ENCODE measurements at regions not wholly inside any gene's neighbourhood (a gene's known extent, or its start where the extent isn't known, plus 50 kb on each side); places are given as distances from the start of the nearest gene placed in this dataset.
A peak's percentile ranks its signal among the peaks of the same experiment; 100 is the strongest.

DNA sequence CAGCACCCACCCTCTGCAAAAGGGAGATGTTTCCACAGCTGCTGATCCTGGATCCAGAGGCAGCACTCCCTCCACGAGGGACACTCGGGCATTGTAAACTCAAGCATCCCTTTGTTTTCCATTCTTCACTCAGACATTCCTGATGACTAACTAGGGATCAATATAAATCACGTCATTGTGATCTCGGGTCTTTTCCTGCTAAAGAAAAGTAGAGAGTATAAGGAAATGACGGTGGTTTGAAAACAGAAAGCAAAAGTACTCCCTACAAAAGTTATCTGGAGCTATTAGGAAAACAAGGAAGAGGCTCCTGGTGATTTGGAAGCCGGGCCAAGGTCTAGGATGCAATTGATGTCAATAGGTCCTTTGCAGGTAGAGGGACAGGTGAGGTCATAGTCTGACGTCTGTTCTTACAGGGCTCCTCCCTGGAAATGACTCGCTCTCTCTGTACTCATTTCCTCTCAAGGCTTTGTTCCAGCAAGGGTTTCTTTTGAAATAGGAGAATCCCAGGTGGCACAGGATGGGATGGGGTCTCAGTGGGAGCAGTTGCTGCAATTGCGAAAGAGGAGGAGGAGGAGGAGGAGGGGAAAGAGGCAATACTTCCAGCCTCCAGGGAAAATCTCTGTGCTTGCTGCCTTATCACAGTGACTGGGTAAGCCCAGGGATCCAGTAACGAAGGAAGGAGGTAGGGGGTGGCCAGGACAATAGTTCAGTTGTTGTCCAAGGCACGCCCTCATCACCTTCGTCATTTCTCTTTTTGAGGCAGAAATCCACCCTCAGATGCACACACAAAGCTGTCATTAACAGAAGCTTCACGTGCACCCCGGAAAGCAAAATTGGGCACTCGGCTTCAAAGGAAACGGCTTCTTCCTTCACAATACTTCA lies 222.8 kb downstream of the LY86 start:
- H3K36me3 Mint-ChIP-seq (ENCODE audit: low read depth): no peaks in the 10 kb centered on the region
- H3K4me1 Mint-ChIP-seq: peaks cover 13% of the 10 kb centered on the region
- peaks cover 12% of the 10 kb centered on the region for H3K27me3 Mint-ChIP-seq (ENCODE audit: low read depth)
- TF ChIP-seq, protein P1, sequence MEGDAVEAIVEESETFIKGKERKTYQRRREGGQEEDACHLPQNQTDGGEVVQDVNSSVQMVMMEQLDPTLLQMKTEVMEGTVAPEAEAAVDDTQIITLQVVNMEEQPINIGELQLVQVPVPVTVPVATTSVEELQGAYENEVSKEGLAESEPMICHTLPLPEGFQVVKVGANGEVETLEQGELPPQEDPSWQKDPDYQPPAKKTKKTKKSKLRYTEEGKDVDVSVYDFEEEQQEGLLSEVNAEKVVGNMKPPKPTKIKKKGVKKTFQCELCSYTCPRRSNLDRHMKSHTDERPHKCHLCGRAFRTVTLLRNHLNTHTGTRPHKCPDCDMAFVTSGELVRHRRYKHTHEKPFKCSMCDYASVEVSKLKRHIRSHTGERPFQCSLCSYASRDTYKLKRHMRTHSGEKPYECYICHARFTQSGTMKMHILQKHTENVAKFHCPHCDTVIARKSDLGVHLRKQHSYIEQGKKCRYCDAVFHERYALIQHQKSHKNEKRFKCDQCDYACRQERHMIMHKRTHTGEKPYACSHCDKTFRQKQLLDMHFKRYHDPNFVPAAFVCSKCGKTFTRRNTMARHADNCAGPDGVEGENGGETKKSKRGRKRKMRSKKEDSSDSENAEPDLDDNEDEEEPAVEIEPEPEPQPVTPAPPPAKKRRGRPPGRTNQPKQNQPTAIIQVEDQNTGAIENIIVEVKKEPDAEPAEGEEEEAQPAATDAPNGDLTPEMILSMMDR (IDR thresholded peaks at IDR 0.05; ENCODE audit: unreplicated experiment in 3 of 3): no peak
- peak overlapping the region; percentile 27 to 79 (median 78) for H3K27ac Mint-ChIP-seq
- peak overlapping the region; percentile 31 to 75 (median 73) for H3K4me3 Mint-ChIP-seq
- no peaks in the 10 kb centered on the region for H3K9me3 Mint-ChIP-seq

DNA sequence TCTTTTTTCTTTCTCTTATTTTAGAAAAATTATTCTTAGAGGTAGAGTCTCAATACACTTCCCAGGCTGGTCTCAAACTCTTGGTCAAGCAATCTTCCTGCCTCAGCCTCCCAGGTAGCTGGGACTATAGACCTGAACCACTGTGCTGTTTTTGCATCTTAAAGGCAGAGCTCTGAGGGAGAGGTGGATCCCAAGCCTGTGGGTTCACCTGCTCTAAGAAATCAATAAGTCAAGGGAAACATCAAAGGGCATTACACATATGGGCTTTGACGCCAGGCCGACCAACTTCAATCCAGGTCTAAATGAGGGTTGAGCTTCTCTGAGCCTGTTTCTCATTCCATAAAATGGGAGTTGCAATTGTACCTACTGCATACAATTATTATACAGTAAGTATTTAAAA lies 223.9 kb downstream of the LY86 start:
- Mint-ChIP-seq H3K9me3 (no peaks in the 10 kb centered on the region), H3K27ac (no peak overlapping the region), H3K4me1 (peaks cover 13% of the 10 kb centered on the region), H3K27me3 (ENCODE audit: low read depth) (peaks cover 12% of the 10 kb centered on the region), H3K36me3 (ENCODE audit: low read depth) (no peaks in the 10 kb centered on the region), H3K4me3 (no peak overlapping the region)
- TF ChIP-seq, protein P1 (IDR thresholded peaks at IDR 0.05; ENCODE audit: unreplicated experiment in 3 of 3): no peak

DNA sequence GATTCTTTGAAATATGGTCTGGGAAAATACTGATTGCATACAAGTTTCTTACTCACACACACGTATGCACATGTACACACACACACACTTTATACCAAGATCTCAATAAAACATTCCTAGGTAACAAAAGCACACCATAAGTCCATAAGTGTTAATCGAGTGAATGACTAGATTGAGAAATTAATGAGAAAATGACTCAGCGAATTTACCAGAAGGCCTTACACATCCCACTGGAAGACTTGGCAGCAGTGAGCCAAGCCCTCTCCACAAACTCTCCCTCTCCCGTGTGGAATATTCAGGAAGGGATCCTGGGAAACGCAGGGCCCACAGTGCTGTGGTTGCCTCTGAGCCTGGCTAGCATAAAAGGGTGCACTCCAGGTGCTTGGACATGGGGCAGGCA lies 227.2 kb downstream of the LY86 start:
- Mint-ChIP-seq H3K4me3 (no peak overlapping the region), H3K9me3 (no peaks in the 10 kb centered on the region), H3K27ac (no peak overlapping the region), H3K36me3 (ENCODE audit: low read depth) (no peaks in the 10 kb centered on the region), H3K4me1 (peaks cover 18% of the 10 kb centered on the region), H3K27me3 (ENCODE audit: low read depth) (peaks cover 17% of the 10 kb centered on the region)
- TF ChIP-seq, protein P1 (IDR thresholded peaks at IDR 0.05; ENCODE audit: unreplicated experiment in 3 of 3): no peak

DNA sequence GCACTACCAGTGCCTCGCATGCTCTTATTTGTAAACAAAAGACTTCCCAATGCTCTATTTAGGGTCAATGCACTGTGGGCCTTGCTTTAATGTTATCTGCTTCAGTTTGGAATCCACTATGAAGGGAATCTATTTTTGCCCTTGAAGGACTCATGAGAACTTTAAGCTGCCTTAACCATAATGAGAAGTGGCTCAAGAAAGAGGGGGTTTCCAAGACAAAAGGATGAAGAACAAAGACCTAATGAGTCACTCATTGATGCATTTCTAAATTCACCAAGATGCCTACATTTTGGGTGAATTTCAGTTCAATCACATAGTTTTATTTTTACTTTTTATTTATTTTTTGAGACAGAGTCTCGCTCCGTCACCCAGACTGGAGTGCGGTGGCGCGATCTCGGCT lies 228.2 kb downstream of the LY86 start:
- Mint-ChIP-seq H3K36me3 (ENCODE audit: low read depth) (no peaks in the 10 kb centered on the region), H3K4me1 (peaks cover 11% of the 10 kb centered on the region), H3K27me3 (ENCODE audit: low read depth) (peaks cover 12% of the 10 kb centered on the region), H3K4me3 (no peak overlapping the region), H3K27ac (no peak overlapping the region), H3K9me3 (no peaks in the 10 kb centered on the region)
- TF ChIP-seq, protein P1 (IDR thresholded peaks at IDR 0.05; ENCODE audit: unreplicated experiment in 3 of 3): no peak

DNA sequence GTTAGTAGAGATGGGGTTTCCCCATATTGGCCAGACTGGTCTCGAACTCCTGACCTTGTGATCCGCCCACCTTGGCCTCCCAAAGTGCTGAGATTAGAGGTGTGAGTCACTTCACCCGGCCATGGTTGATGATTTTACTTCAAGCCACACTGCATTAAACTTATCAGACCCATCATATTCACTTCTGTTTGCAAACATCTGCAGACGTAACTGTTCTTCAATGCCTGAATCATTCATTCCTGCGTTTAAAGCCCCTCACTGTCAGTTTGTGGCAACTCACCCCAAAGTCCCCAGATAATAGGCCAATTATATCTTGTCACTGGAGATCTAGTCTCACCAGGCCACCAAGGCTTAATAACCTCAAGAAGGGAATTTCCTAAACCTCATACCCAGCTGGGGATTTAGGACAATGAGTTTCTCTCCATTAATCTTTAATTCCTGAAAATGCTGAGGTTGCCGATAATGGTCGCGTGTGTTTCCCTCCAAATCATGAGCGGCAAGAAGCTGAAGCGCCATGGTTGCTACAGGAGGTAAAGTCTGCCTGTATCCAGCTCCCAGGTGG lies 229.6 kb downstream of the LY86 start:
- TF ChIP-seq, protein P1 (IDR thresholded peaks at IDR 0.05; ENCODE audit: unreplicated experiment in 3 of 3): no peak
- no peaks in the 10 kb centered on the region for H3K9me3 Mint-ChIP-seq
- no peak overlapping the region for H3K27ac Mint-ChIP-seq
- H3K36me3 Mint-ChIP-seq (ENCODE audit: low read depth): no peaks in the 10 kb centered on the region
- no peak overlapping the region for H3K4me3 Mint-ChIP-seq
- peaks cover 12% of the 10 kb centered on the region for H3K27me3 Mint-ChIP-seq (ENCODE audit: low read depth)
- peaks cover 6% of the 10 kb centered on the region for H3K4me1 Mint-ChIP-seq
